ENCODE measurements at regions not wholly inside any gene's neighbourhood (a gene's known extent, or its start where the extent isn't known, plus 50 kb on each side); places are given as distances from the start of the nearest gene placed in this dataset.

GRCh38 chr1:5264476-5264875 is 610.1 kb downstream of the AJAP1 start:
- no peaks in the 10 kb centered on the region for H3K4me1 ChIP-seq (ENCODE audit: insufficient read depth, low read length)
- POLR2A ChIA-PET = no interaction called here
- no peak overlapping the region for H3K4me3 Mint-ChIP-seq

GRCh38 chr1:5256793-5257192 is 602.4 kb downstream of the AJAP1 start:
- H3K4me3 ChIP-seq (ENCODE audit: low read length) = no peak overlapping the region
- no peaks in the 10 kb centered on the region for H3K36me3 ChIP-seq (ENCODE audit: insufficient read depth, low read length)
- no peaks in the 10 kb centered on the region for H3K9me3 ChIP-seq (ENCODE audit: low read length)
- CTCF ChIA-PET = no interaction called here
- DNase-seq = no peak
- no peak overlapping the region for H3K27ac ChIP-seq (ENCODE audit: low read depth, low read length)
- POLR2A ChIA-PET = no interaction called here
- H3K4me1 ChIP-seq (ENCODE audit: insufficient read depth, low read length) = no peaks in the 10 kb centered on the region
- Mint-ChIP-seq H3K4me3 (no peak overlapping the region), H3K27ac (no peak overlapping the region), H3K4me1 (no peaks in the 10 kb centered on the region), H3K9me3 (peaks cover 17 to 32% (median 18%) of the 10 kb centered on the region in 5 donors), H3K27me3 (peaks cover 4 to 6% of the 10 kb centered on the region in 2 donors), H3K36me3 (peaks cover 0 to 17% (median 0%) of the 10 kb centered on the region in 3 donors)
- H3K27me3 ChIP-seq (ENCODE audit: insufficient read depth, low read length, poor library complexity, severe bottlenecking) = no peaks in the 10 kb centered on the region

More at GRCh38 chr1:5264476-5264875, 610.1 kb downstream of the AJAP1 start:
- no peaks in the 10 kb centered on the region for H3K27me3 ChIP-seq (ENCODE audit: insufficient read depth, low read length, poor library complexity, severe bottlenecking)
- H3K36me3 Mint-ChIP-seq = peaks cover 0 to 20% (median 0%) of the 10 kb centered on the region in 3 donors
- H3K27ac Mint-ChIP-seq = no peak overlapping the region
- H3K36me3 ChIP-seq (ENCODE audit: insufficient read depth, low read length) = no peaks in the 10 kb centered on the region
- H3K27me3 Mint-ChIP-seq = peaks cover 24 to 33% of the 10 kb centered on the region in 2 donors
- CTCF ChIA-PET = no interaction called here
- no peaks in the 10 kb centered on the region for H3K9me3 ChIP-seq (ENCODE audit: low read length)
- DNase-seq = no peak
- no peak overlapping the region for H3K4me3 ChIP-seq (ENCODE audit: low read length)
- H3K4me1 Mint-ChIP-seq = no peaks in the 10 kb centered on the region
- peaks cover 2 to 18% (median 11%) of the 10 kb centered on the region in 5 donors for H3K9me3 Mint-ChIP-seq
- H3K27ac ChIP-seq (ENCODE audit: low read depth, low read length) = no peak overlapping the region

- no peak for DNase-seq
- peak overlapping the region in 1 of 8 donors; percentile 74 for H3K27ac Mint-ChIP-seq
- H3K4me3 Mint-ChIP-seq = no peak overlapping the region
- peaks cover 0 to 15% (median 0%) of the 10 kb centered on the region in 3 donors for H3K36me3 Mint-ChIP-seq
- H3K27me3 ChIP-seq (ENCODE audit: insufficient read depth, low read length, poor library complexity, severe bottlenecking) = no peaks in the 10 kb centered on the region
- peaks cover 6 to 8% of the 10 kb centered on the region in 2 donors for H3K27me3 Mint-ChIP-seq
- H3K9me3 ChIP-seq (ENCODE audit: low read length) = no peaks in the 10 kb centered on the region
- no peak overlapping the region for H3K27ac ChIP-seq (ENCODE audit: low read depth, low read length)
- ChIA-PET POLR2A (no interaction called here), CTCF (no interaction called here)
- H3K4me1 Mint-ChIP-seq = no peaks in the 10 kb centered on the region
- no peaks in the 10 kb centered on the region for H3K4me1 ChIP-seq (ENCODE audit: insufficient read depth, low read length)
- H3K36me3 ChIP-seq (ENCODE audit: insufficient read depth, low read length) = no peaks in the 10 kb centered on the region
- no peak overlapping the region for H3K4me3 ChIP-seq (ENCODE audit: low read length)
- H3K9me3 Mint-ChIP-seq = peaks cover 15 to 25% (median 18%) of the 10 kb centered on the region in 5 donors
Measured at GRCh38 chr1:5254975-5255374, 600.6 kb downstream of the AJAP1 start.

GRCh38 chr1:5254131-5254725 is 599.8 kb downstream of the AJAP1 start:
- Histone ChIP-seq H3K9me3 (ENCODE audit: low read length) (no peaks in the 10 kb centered on the region), H3K4me1 (ENCODE audit: insufficient read depth, low read length) (no peaks in the 10 kb centered on the region), H3K4me3 (ENCODE audit: low read length) (no peak overlapping the region), H3K27ac (ENCODE audit: low read depth, low read length) (no peak overlapping the region), H3K27me3 (ENCODE audit: insufficient read depth, low read length, poor library complexity, severe bottlenecking) (no peaks in the 10 kb centered on the region), H3K36me3 (ENCODE audit: insufficient read depth, low read length) (no peaks in the 10 kb centered on the region)
- no peak for DNase-seq
- H3K9me3 Mint-ChIP-seq = peaks cover 10 to 18% (median 13%) of the 10 kb centered on the region in 5 donors
- peaks cover 8% of the 10 kb centered on the region in 2 donors for H3K27me3 Mint-ChIP-seq
- ChIA-PET CTCF (no interaction called here), POLR2A (no interaction called here)
- peaks cover 0 to 12% (median 0%) of the 10 kb centered on the region in 3 donors for H3K36me3 Mint-ChIP-seq
- H3K27ac Mint-ChIP-seq = no peak overlapping the region
- no peaks in the 10 kb centered on the region for H3K4me1 Mint-ChIP-seq
- H3K4me3 Mint-ChIP-seq = no peak overlapping the region

GRCh38 chr1:5253036-5253435 is 598.6 kb downstream of the AJAP1 start:
- no peak overlapping the region for H3K27ac Mint-ChIP-seq
- H3K27me3 Mint-ChIP-seq = peaks cover 8 to 13% of the 10 kb centered on the region in 2 donors
- CTCF ChIA-PET = no interaction called here
- no peaks in the 10 kb centered on the region for H3K9me3 ChIP-seq (ENCODE audit: low read length)
- peaks cover 0 to 5% (median 0%) of the 10 kb centered on the region in 3 donors for H3K36me3 Mint-ChIP-seq
- no peaks in the 10 kb centered on the region for H3K27me3 ChIP-seq (ENCODE audit: insufficient read depth, low read length, poor library complexity, severe bottlenecking)
- H3K27ac ChIP-seq (ENCODE audit: low read depth, low read length) = no peak overlapping the region
- peaks cover 2 to 8% (median 3%) of the 10 kb centered on the region in 5 donors for H3K9me3 Mint-ChIP-seq
- no peaks in the 10 kb centered on the region for H3K4me1 ChIP-seq (ENCODE audit: insufficient read depth, low read length)
- H3K4me3 Mint-ChIP-seq = no peak overlapping the region
- POLR2A ChIA-PET = no interaction called here
- no peaks in the 10 kb centered on the region for H3K36me3 ChIP-seq (ENCODE audit: insufficient read depth, low read length)
- H3K4me3 ChIP-seq (ENCODE audit: low read length) = no peak overlapping the region
- no peaks in the 10 kb centered on the region for H3K4me1 Mint-ChIP-seq
- DNase-seq = no peak

- Histone ChIP-seq H3K27me3 (ENCODE audit: insufficient read depth, low read length, poor library complexity, severe bottlenecking) (no peaks in the 10 kb centered on the region), H3K4me3 (ENCODE audit: low read length) (no peak overlapping the region), H3K4me1 (ENCODE audit: insufficient read depth, low read length) (no peaks in the 10 kb centered on the region), H3K9me3 (ENCODE audit: low read length) (no peaks in the 10 kb centered on the region), H3K36me3 (ENCODE audit: insufficient read depth, low read length) (no peaks in the 10 kb centered on the region), H3K27ac (ENCODE audit: low read depth, low read length) (no peak overlapping the region)
- Mint-ChIP-seq H3K36me3 (peaks cover 0 to 4% (median 0%) of the 10 kb centered on the region in 3 donors), H3K9me3 (peaks cover 0 to 7% (median 0%) of the 10 kb centered on the region in 5 donors), H3K27ac (no peak overlapping the region), H3K27me3 (peaks cover 10 to 19% of the 10 kb centered on the region in 2 donors), H3K4me1 (no peaks in the 10 kb centered on the region), H3K4me3 (no peak overlapping the region)
- no peak for DNase-seq
- CTCF ChIA-PET = no interaction called here
- POLR2A ChIA-PET = no interaction called here
Measured at GRCh38 chr1:5250336-5250735, 595.9 kb downstream of the AJAP1 start.

- Histone ChIP-seq H3K27me3 (ENCODE audit: insufficient read depth, low read length, poor library complexity, severe bottlenecking) (no peaks in the 10 kb centered on the region), H3K4me1 (ENCODE audit: insufficient read depth, low read length) (no peaks in the 10 kb centered on the region), H3K4me3 (ENCODE audit: low read length) (no peak overlapping the region), H3K27ac (ENCODE audit: low read depth, low read length) (no peak overlapping the region), H3K36me3 (ENCODE audit: insufficient read depth, low read length) (no peaks in the 10 kb centered on the region), H3K9me3 (ENCODE audit: low read length) (no peaks in the 10 kb centered on the region)
- H3K4me1 Mint-ChIP-seq = no peaks in the 10 kb centered on the region
- CTCF ChIA-PET = no interaction called here
- POLR2A ChIA-PET = no interaction called here
- peaks cover 0 to 3% (median 0%) of the 10 kb centered on the region in 5 donors for H3K9me3 Mint-ChIP-seq
- peaks cover 2 to 16% of the 10 kb centered on the region in 2 donors for H3K27me3 Mint-ChIP-seq
- no peak overlapping the region for H3K27ac Mint-ChIP-seq
- H3K4me3 Mint-ChIP-seq = no peak overlapping the region
- DNase-seq = no peak
- H3K36me3 Mint-ChIP-seq = peaks cover 0 to 4% (median 0%) of the 10 kb centered on the region in 3 donors
Measured at GRCh38 chr1:5245348-5245747, 590.9 kb downstream of the AJAP1 start.

GRCh38 chr1:5244631-5245285 is 590.3 kb downstream of the AJAP1 start:
- no peak overlapping the region for H3K27ac ChIP-seq (ENCODE audit: low read depth, low read length)
- Mint-ChIP-seq H3K27me3 (peaks cover 2 to 16% of the 10 kb centered on the region in 2 donors), H3K4me1 (no peaks in the 10 kb centered on the region), H3K27ac (no peak overlapping the region), H3K9me3 (peaks cover 0 to 3% (median 0%) of the 10 kb centered on the region in 5 donors), H3K4me3 (no peak overlapping the region), H3K36me3 (peaks cover 0 to 4% (median 0%) of the 10 kb centered on the region in 3 donors)
- POLR2A ChIA-PET = no interaction called here
- CTCF ChIA-PET = no interaction called here
- H3K4me3 ChIP-seq (ENCODE audit: low read length) = no peak overlapping the region
- DNase-seq = no peak
- no peaks in the 10 kb centered on the region for H3K27me3 ChIP-seq (ENCODE audit: insufficient read depth, low read length, poor library complexity, severe bottlenecking)
- no peaks in the 10 kb centered on the region for H3K4me1 ChIP-seq (ENCODE audit: insufficient read depth, low read length)
- no peaks in the 10 kb centered on the region for H3K9me3 ChIP-seq (ENCODE audit: low read length)
- no peaks in the 10 kb centered on the region for H3K36me3 ChIP-seq (ENCODE audit: insufficient read depth, low read length)
